ENCODE measurements at regions not wholly inside any gene's neighbourhood (a gene's known extent, or its start where the extent isn't known, plus 50 kb on each side); places are given as distances from the start of the nearest gene placed in this dataset.
"Not testable (repeated sequence)": the region's sequence is repeated elsewhere in the genome, so short reads cannot be mapped to it uniquely, and the experiment has no call there.

GRCh38 chr13:73162912-73163911, 104.4 kb downstream of the KLF5 start:
- TF ChIP-seq CTCF (IDR thresholded peaks at IDR 0.05; ENCODE audit: borderline replicate concordance, control extremely low read depth, extremely low read depth, insufficient read depth, missing control alignments), result no peak
- DNase-seq (ENCODE audit: low spot score), result no peak
- in situ Hi-C loops (cut with MboI; ENCODE audit: low sequenced_read_pairs, unreplicated experiment), result no loop called here

- DNase-seq (ENCODE audit: low spot score); in situ Hi-C loops (cut with MboI; ENCODE audit: low sequenced_read_pairs, unreplicated experiment): not testable (repeated sequence)
Measured at GRCh38 chr13:73160371-73161031, 101.7 kb downstream of the KLF5 start.

- in situ Hi-C loops (cut with MboI; ENCODE audit: low sequenced_read_pairs, unreplicated experiment), result no loop called here
Measured at GRCh38 chr13:73158851-73159250, 100.0 kb downstream of the KLF5 start.

GRCh38 chr13:73157031-73157430, 98.2 kb downstream of the KLF5 start:
- in situ Hi-C loops (cut with MboI; ENCODE audit: low sequenced_read_pairs, unreplicated experiment), result no loop called here
- no peak for TF ChIP-seq CTCF (IDR thresholded peaks at IDR 0.05; ENCODE audit: borderline replicate concordance, control extremely low read depth, extremely low read depth, insufficient read depth, missing control alignments)
- no peak for DNase-seq (ENCODE audit: low spot score)

More at GRCh38 chr13:73158851-73159250, 100.0 kb downstream of the KLF5 start:
- no peak for TF ChIP-seq CTCF (IDR thresholded peaks at IDR 0.05; ENCODE audit: borderline replicate concordance, control extremely low read depth, extremely low read depth, insufficient read depth, missing control alignments)
- no peak for DNase-seq (ENCODE audit: low spot score)

GRCh38 chr13:73146707-73147106, 87.9 kb downstream of the KLF5 start:
- in situ Hi-C loops (cut with MboI; ENCODE audit: low sequenced_read_pairs, unreplicated experiment), result no loop called here
- DNase-seq (ENCODE audit: low spot score), result no peak
- TF ChIP-seq CTCF (IDR thresholded peaks at IDR 0.05; ENCODE audit: borderline replicate concordance, control extremely low read depth, extremely low read depth, insufficient read depth, missing control alignments), result no peak

GRCh38 chr13:73142071-73142470, 83.3 kb downstream of the KLF5 start:
- no peak for DNase-seq (ENCODE audit: low spot score)
- no peak for TF ChIP-seq CTCF (IDR thresholded peaks at IDR 0.05; ENCODE audit: borderline replicate concordance, control extremely low read depth, extremely low read depth, insufficient read depth, missing control alignments)
- in situ Hi-C loops (cut with MboI; ENCODE audit: low sequenced_read_pairs, unreplicated experiment), result no loop called here

- TF ChIP-seq CTCF (IDR thresholded peaks at IDR 0.05; ENCODE audit: borderline replicate concordance, control extremely low read depth, extremely low read depth, insufficient read depth, missing control alignments), result no peak
- in situ Hi-C loops (cut with MboI; ENCODE audit: low sequenced_read_pairs, unreplicated experiment), result no loop called here
- DNase-seq (ENCODE audit: low spot score), result no peak
Measured at GRCh38 chr13:73141292-73141771, 82.5 kb downstream of the KLF5 start.
